HEK293T (cell line): ENCODE measurements at regions not wholly inside any gene's neighbourhood (a gene's known extent, or its start where the extent isn't known, plus 50 kb on each side); places are given as distances from the start of the nearest gene placed in this dataset.

ENCODE experiments used
- CTCF ChIA-PET: fragments of 350-600 bp; formaldehyde crosslinking; extraction: SDS; loops from one replicate; lab custom pipeline; 2021; ENCODE audit warnings: antibody characterized with exemption, inconsistent platforms; lab: Yijun Ruan, JAX
- POLR2A ChIA-PET: fragments of 350-600 bp; formaldehyde crosslinking; extraction: SDS; loops from one replicate; lab custom pipeline; 2020; ENCODE audit warnings: antibody characterized with exemption, inconsistent platforms; lab: Yijun Ruan, JAX
- DNase-seq: peaks from one replicate; pipeline ENCODE4 v3.0.0; 2012; ENCODE audit warnings: mixed read lengths; ENCODE audit errors: extremely low spot score
- ARNT ChIP-seq: fragments of 450-650 bp; IDR thresholded peaks from 2 replicates; pipeline ENCODE4 v1.6.1; 2017; ENCODE audit warnings: mild to moderate bottlenecking
- BHLHE40 ChIP-seq: fragments of 450-650 bp; IDR thresholded peaks from 2 replicates; pipeline ENCODE4 v1.6.1; 2016; ENCODE audit warnings: mild to moderate bottlenecking, moderate library complexity, borderline replicate concordance
- CTBP1 ChIP-seq: fragments of 450-650 bp; IDR thresholded peaks from 2 replicates; pipeline ENCODE4 v1.6.1; 2016; ENCODE audit warnings: borderline replicate concordance
- ELF4 ChIP-seq: fragments of 450-650 bp; IDR thresholded peaks from 2 replicates; pipeline ENCODE4 v1.6.1; 2017; ENCODE audit warnings: antibody characterized with exemption
- FOXA1 ChIP-seq: fragments of 450-650 bp; IDR thresholded peaks from 2 replicates; pipeline ENCODE4 v1.6.1; 2016; ENCODE audit warnings: mild to moderate bottlenecking
- FOXK2 ChIP-seq: fragments of 450-650 bp; IDR thresholded peaks from 2 replicates; pipeline ENCODE4 v1.6.1; 2016; ENCODE audit warnings: mild to moderate bottlenecking
- FOXM1 ChIP-seq: fragments of 450-650 bp; IDR thresholded peaks from 2 replicates; pipeline ENCODE4 v1.6.1; 2017; ENCODE audit warnings: mild to moderate bottlenecking, borderline replicate concordance
- HDGF ChIP-seq: fragments of 450-650 bp; IDR thresholded peaks from 2 replicates; pipeline ENCODE4 v1.6.1; 2017; ENCODE audit warnings: antibody characterized with exemption, borderline replicate concordance
- L3MBTL2 ChIP-seq: fragments of 450-650 bp; conservative IDR thresholded peaks from 2 replicates; pipeline ENCODE4 v1.6.1; 2016; ENCODE audit warnings: mild to moderate bottlenecking
- LEF1 ChIP-seq: fragments of 450-650 bp; IDR thresholded peaks from 2 replicates; pipeline ENCODE4 v1.6.1; 2017; ENCODE audit warnings: mild to moderate bottlenecking, borderline replicate concordance
- NFRKB ChIP-seq: fragments of 450-650 bp; IDR thresholded peaks from 2 replicates; pipeline ENCODE4 v1.6.1; 2016; ENCODE audit warnings: mild to moderate bottlenecking, moderate library complexity
- PKNOX1 ChIP-seq: fragments of 450-650 bp; IDR thresholded peaks from 2 replicates; pipeline ENCODE4 v1.6.1; 2016
- SP1 ChIP-seq: fragments of 450-650 bp; IDR thresholded peaks from 2 replicates; pipeline ENCODE4 v1.6.1; 2017
- SUZ12 ChIP-seq: fragments of 450-650 bp; IDR thresholded peaks from 2 replicates; pipeline ENCODE4 v1.6.1; 2016; ENCODE audit warnings: mild to moderate bottlenecking
- TARDBP ChIP-seq: fragments of 450-650 bp; IDR thresholded peaks from 2 replicates; pipeline ENCODE4 v1.6.1; 2016
- ZNF384 ChIP-seq: fragments of 450-650 bp; IDR thresholded peaks from 2 replicates; pipeline ENCODE4 v1.6.1; 2016

DNA sequence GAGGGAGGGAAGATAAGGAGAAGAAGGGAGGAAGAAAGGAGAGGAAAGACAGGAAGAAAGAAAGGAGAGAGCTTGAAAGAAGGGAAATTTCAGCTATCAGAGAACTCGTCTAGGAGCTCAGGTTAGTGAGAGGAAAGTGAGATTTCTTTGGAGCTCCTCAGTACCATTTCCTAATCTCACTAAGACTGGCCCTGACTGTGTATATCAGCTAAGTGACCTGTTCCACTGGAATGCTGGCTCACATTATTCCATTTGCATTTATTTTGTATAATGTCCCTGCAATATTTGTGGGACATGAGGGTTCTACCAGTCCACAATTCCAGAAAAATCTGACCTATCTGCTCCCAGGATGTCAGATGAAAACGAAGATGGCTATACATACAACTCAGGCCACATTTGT, 114.7 kb upstream of the CELF2 start:
- ChIA-PET POLR2A (no interaction called here), CTCF (interaction anchor here (0.6 kb wide), 1 partner anchor 13 kb away, joined by 3 read pairs; no protein-coding TSS in a partner anchor)

DNA sequence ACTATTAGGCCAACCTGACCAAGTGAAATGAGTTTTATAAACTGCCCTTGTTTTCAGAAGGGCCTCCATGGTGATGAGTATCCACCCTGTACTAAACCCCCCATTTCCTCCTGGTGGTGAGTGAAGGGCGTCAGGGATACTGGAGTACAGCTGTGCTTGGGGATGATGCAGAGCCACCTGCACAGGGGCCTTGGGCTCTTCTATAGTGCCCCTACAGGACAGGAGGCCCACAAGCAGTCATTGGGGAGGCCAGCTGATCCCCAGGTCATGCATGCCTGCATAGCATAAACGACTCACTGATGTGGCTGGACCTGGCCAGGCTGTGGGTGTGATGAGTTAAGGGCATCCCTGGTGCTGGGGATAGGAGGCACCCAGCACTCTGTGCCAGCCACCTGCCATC, 114.1 kb upstream of the CELF2 start:
- CTCF ChIA-PET: interaction anchor here (0.6 kb wide), 1 partner anchor 12 kb away, joined by 3 read pairs; no protein-coding TSS in a partner anchor
- TF ChIP-seq FOXA1 (no peak), ELF4 (no peak), CTBP1 (no peak)
- POLR2A ChIA-PET: no interaction called here
- DNase-seq: no peak

More for the DNA sequence above, 114.7 kb upstream of the CELF2 start:
- DNase-seq: no peak
- TF ChIP-seq TARDBP: no peak
- no peak for TF ChIP-seq SUZ12
- no peak for TF ChIP-seq NFRKB
- no peak for TF ChIP-seq HDGF
- TF ChIP-seq CTBP1: no peak
- no peak for TF ChIP-seq ARNT

DNA sequence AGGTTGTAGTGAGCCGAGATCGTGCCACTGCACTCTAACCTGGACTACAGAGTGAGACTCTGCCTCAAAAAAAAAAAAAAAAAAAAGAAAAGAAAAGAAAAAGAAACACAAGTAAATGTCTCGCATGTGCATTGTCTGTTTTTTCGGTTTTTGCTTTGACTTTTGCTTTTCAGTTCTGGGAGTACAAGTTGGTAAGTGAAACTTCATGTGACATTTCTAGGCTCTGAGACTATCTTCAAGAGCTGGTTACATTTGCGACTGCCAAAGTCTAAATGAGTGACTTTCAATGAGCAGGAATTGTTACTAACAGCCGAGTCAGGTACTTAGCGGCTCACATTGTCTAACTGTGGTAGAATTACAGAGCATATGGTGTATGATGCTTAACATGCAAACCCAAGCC, 107.0 kb upstream of the CELF2 start:
- DNase-seq: no peak
- ChIA-PET POLR2A (no interaction called here), CTCF (no interaction called here)
- TF ChIP-seq BHLHE40 (no peak), SUZ12 (no peak), HDGF (no peak), FOXM1 (no peak), SP1 (no peak), PKNOX1 (no peak), FOXK2 (no peak), ELF4 (no peak), ZNF384 (no peak), LEF1 (no peak), L3MBTL2 (no peak), TARDBP (no peak), FOXA1 (no peak), CTBP1 (no peak), NFRKB (no peak), ARNT (no peak)

DNA sequence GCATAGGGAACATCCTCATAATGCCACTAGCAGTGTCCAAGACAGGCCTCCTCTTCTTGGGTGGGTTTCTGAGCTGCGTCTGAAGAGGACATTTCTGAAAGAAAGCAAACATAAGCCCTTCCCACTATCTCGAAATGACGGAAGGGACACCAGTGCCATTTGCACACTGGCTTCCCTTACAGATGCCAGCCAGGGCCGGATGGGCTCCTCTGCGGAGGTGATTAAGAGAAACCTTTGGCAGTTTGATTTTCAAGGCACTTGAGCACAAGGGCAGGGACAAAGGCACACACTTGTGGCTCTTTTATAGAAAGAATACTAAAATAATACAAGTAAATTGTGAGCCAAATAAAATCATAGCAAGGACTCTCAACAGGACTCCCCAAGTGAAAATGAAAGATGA, 106.6 kb upstream of the CELF2 start:
- ChIA-PET POLR2A (no interaction called here), CTCF (no interaction called here)
- no peak for DNase-seq
- TF ChIP-seq BHLHE40 (no peak), NFRKB (no peak), FOXK2 (no peak), PKNOX1 (no peak), SP1 (no peak), FOXM1 (no peak), SUZ12 (no peak), ARNT (no peak), ELF4 (no peak), LEF1 (no peak), FOXA1 (no peak)

GRCh38 chr10:10911471-10911921, 106.2 kb upstream of the CELF2 start:
- no peak for DNase-seq
- ChIA-PET CTCF (no interaction called here), POLR2A (no interaction called here)
- TF ChIP-seq TARDBP (no peak), SUZ12 (no peak), SP1 (no peak), BHLHE40 (no peak), FOXK2 (no peak), L3MBTL2 (no peak), ARNT (no peak), NFRKB (no peak)

DNA sequence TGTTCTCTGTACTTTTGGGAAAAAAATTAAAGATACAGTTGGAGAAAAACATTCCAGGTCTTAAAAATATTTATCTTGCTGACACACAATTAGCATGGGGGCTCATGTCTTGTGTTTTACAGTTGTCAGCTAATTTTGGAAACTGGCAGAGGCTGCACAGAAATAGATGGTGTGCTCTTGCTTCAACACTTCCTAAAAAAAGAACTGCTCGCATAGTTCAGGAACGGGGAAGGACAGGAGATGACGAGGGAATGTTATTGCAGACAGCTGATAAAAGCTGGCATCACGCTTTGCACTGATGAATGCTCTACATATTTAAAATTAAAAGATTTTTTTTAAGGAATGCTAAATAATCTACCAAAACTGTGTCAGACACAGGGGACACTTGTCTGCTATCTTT, 103.5 kb upstream of the CELF2 start:
- DNase-seq: no peak
- POLR2A ChIA-PET: no interaction called here
- TF ChIP-seq HDGF: no peak
- CTCF ChIA-PET: interaction anchor here (0.7 kb wide), 1 partner anchor 360 kb away, joined by 3 read pairs; no protein-coding TSS in a partner anchor

- no peak for DNase-seq
- POLR2A ChIA-PET: no interaction called here
- CTCF ChIA-PET: interaction anchor here (0.6 kb wide), 1 partner anchor 133 kb away, joined by 4 read pairs; no protein-coding TSS in a partner anchor
- no peak for TF ChIP-seq PKNOX1
- no peak for TF ChIP-seq SUZ12
- no peak for TF ChIP-seq CTBP1
- TF ChIP-seq FOXA1: no peak
- no peak for TF ChIP-seq BHLHE40
- TF ChIP-seq HDGF: no peak
- no peak for TF ChIP-seq FOXK2
- TF ChIP-seq FOXM1: no peak
- TF ChIP-seq ZNF384: no peak
- TF ChIP-seq ELF4: no peak
- TF ChIP-seq NFRKB: no peak
These were observed 102.5 kb upstream of the CELF2 start for GRCh38 chr10:10915215-10915614.
